Body of pancreas (tissue), 4 donors: ENCODE measurements at regions not wholly inside any gene's neighbourhood (a gene's known extent, or its start where the extent isn't known, plus 50 kb on each side); places are given as distances from the start of the nearest gene placed in this dataset.

Experiments used
- CTCF ChIP-seq, 7 experiments: fragments of 450-650 bp in 4 of 7; fragments of 200-600 bp in 3 of 7; sonication (generic) in 3 of 7; IDR thresholded peaks; one replicate each; pipeline ENCODE4 v1.5.1; 2016 to 2019; ENCODE audit warnings: antibody characterized with exemption in 7 of 7
- POLR2A ChIP-seq, 3 donors: fragments of 450-650 bp; IDR thresholded peaks; one replicate each; pipeline ENCODE4 v1.6.1; 2016; ENCODE audit warnings: antibody characterized with exemption in 3 of 3, mild to moderate bottlenecking in 2 of 3

- TF ChIP-seq CTCF (IDR thresholded peaks at IDR 0.05) (no peak), POLR2A (IDR thresholded peaks at IDR 0.05) (no peak)
Observed at GRCh38 chr12:105580821-105581352, 250.4 kb downstream of the C12orf75 start.
